Thyroid gland (tissue), 4 donors: ENCODE measurements at regions not wholly inside any gene's neighbourhood (a gene's known extent, or its start where the extent isn't known, plus 50 kb on each side); places are given as distances from the start of the nearest gene placed in this dataset.

Source experiments
- CTCF ChIP-seq, 6 experiments: fragments of 200-600 bp in 3 of 6; fragments of 450-650 bp in 3 of 6; sonication (generic) in 3 of 6; IDR thresholded peaks; one replicate each; pipeline ENCODE4 v1.5.1; 2016 to 2019; ENCODE audit warnings: antibody characterized with exemption in 6 of 6, mild to moderate bottlenecking in 2 of 6, inconsistent platforms in 1 of 6, moderate library complexity in 1 of 6
- POLR2A ChIP-seq, 2 donors: fragments of 450-650 bp; IDR thresholded peaks; one replicate each; pipeline ENCODE4 v1.6.1; 2017; ENCODE audit warnings: antibody characterized with exemption in 2 of 2, mild to moderate bottlenecking in 2 of 2, moderate library complexity in 1 of 2

DNA sequence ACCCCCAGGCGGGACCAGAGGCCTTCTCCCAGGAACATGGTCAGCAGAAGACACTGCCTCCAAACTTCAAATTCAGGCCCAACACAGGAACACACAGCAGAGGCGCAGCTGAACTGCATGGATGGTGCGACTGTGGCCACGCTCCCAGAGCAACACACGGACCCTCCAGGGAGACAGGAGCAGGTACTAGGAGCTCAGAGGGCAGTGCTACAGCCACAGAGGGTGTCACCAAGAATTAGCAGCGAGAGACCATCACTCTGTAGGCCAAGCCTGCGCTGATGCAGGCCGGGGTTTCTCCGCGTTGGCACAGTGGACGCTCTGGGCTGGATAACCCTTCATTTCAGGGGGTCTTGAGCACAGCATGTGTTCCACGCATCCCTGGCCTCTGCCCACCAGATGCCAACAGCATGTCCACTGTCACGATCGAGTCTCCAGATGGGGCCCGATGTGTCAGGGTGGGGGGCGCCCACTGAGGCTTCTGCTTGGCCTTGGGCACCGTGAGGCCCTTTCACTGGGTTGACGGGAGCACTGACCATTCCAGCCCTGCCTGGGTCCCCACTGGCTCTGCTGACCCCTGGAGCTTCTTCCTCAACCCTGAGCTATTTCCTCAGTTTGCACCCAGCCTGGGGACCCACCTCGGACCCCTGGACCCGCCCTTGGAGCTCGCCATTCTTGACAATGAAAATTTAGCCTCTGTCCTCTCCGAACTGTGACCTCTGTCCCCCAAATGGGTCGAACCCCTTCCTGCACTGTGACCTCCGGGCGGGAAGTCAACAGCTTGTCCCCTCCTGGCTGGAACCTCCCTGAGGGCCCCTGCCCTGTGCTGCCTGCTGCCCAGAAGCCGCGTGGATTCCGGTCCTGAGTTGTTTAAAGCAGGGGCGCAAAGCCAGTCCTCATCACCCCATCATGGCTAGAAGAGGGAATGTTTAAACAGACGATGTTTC lies 239.4 kb downstream of the DLL1 start:
- no peak for TF ChIP-seq CTCF (IDR thresholded peaks at IDR 0.05)
- TF ChIP-seq POLR2A (IDR thresholded peaks at IDR 0.05) = no peak
